GM21390 (cell line): ENCODE measurements at regions not wholly inside any gene's neighbourhood (a gene's known extent, or its start where the extent isn't known, plus 50 kb on each side); places are given as distances from the start of the nearest gene placed in this dataset.
A peak's percentile ranks its signal among the peaks of the same experiment; 100 is the strongest.

Source experiments
- ATAC-seq: cut with Tn5 transposase; IDR thresholded peaks from one replicate; pipeline ENCODE4 v1.9.1; 2021; ENCODE audit not compliant: unreplicated experiment

DNA sequence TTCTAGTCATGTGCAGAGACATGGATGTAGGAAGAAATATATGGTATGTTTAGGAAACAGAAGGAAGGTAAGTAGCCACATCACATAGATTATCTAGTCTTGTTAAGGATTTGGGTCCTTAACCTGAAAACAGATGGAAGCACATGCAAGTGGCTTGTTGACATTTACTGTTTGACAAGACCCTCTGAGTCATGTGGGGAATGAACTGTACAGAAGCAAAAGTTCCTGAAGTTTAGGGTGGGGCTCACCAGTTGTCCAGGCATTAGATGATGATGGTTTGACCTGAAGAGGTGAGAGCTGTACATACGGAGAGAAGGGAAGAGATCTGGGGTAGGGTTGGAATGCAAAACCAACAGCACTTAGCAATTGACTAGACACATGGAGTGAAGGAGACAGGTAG lies 281.1 kb upstream of the GRIP1 start:
- no peak for ATAC-seq

DNA sequence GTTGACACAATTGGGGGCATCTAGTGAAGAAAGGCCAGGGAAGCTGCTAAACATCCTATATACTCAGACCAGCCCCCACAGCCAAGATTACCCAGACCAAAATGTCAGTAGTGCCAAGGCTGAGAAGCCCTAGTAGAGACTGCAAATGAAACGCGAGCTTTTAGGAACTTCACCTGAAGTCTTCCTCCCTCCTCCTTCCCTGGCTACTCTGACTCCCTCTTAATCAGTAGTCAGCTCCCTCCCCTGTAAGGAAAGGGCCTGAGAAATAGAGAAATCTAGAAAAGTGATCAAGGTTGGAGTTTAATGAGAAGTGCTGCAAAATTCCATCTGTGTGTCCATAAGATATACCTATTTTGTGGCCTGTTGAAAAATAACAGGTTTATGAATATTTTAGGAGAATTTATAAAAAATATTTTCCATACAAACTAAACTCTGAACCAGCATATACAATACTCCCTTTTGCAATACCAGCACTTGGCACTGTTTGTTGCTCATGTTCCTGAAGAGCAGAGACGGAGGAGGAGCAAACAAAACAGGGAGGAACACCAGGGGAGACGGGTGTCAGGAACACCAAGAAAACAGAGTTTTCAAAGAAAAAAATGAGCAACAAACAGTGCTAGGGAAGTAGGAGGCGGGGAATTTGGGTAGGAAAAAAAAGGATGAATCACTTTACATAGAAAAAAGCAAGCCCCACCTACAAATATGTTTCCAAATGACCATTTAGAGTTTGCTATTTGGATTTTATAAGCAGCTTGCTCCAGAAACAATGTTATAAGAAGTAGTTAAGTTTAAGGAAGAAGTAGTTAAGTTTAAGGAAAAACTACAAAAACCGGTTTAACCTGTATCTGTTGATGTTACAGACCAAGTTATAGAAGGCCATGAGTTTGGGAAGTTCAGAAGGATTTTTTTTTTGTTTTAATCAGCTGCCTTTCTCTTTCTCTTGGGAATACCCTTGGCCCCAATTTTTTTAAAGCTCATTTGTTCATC lies 282.1 kb upstream of the GRIP1 start:
- ATAC-seq: no peak

DNA sequence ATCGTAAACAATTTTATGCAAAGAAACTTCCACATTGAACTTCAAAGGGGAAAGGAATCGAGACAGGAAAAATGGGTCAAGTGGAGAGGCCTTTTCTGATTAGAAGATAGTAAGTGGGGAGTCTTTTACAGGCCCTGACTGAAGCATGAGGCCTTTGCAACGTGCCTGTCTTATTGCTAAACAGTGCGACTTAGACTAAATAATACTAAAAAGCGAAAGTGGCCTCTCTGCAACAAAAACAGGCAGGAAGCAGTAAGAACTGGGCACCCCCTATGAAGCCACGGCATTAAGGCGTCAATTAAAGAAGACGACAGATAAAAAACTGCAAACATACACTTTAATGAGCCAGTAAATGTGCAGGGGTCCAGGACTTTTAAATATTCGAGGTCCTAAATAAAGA lies 283.4 kb upstream of the GRIP1 start:
- ATAC-seq: no peak

GRCh38 chr12:66963901-66964300 lies 285.0 kb upstream of the GRIP1 start:
- ATAC-seq: no peak

GRCh38 chr12:66964629-66965028 lies 285.8 kb upstream of the GRIP1 start:
- no peak for ATAC-seq

GRCh38 chr12:66965621-66966020 lies 286.7 kb upstream of the GRIP1 start:
- no peak for ATAC-seq

DNA sequence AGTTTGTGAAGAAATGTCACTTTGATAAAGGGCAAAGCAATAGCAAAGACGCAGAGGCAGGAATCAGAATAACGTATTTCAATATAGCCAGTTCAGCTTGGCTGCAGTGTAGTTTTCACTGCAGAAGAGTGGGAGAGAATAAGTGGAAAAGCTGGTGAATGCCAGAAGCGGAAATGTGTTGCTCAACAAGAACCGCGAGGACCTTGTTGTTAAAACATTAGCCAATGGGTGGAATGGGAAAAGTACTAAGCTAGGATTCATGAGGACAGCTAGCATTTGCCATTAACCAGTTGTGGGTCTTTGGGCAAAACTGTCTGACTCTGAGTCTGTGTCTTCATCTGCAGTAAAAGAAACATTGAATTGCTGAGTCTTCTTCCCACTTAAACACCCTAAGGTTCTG lies 292.9 kb upstream of the GRIP1 start:
- ATAC-seq: no peak

DNA sequence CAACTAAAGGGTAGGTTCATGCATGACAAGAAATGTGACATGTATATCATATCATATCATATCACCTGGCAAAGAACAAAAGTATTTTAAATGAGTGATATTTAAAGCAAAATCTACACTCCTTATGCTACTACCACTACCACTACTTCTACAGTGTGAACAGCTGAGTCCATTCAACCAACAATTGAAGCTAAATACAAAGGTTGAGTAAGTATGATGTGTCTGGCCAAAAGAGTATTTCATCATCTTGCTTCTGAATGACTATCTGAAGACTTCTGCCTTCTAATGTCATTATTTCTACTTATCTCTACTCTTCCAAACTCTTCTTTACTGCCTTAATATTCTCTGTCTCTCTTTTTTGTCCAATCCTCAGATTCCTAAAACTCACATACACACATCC lies 292.6 kb upstream of the CAND1 start:
- no peak for ATAC-seq

- ATAC-seq: no peak
Observed at GRCh38 chr12:66978802-66979201, 290.4 kb upstream of the CAND1 start.

DNA sequence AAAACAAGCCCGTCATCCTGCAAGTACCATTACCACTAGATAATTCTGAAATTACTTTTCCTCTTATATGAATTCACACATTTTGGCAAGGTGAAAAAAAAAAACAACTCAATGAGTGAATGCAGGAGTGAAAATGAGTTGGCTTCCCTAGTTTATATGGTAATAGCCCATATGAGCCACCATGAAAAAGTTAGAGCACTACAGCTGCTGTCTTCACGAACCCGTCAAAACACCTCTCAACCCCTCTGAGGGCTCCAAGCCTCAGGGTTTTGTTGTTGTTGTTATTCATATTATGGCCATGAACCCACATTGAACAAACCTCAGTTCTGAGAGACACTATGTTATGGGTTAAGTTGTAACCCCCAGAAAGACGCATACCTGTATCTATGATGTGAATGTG lies 289.9 kb upstream of the CAND1 start:
- no peak for ATAC-seq

DNA sequence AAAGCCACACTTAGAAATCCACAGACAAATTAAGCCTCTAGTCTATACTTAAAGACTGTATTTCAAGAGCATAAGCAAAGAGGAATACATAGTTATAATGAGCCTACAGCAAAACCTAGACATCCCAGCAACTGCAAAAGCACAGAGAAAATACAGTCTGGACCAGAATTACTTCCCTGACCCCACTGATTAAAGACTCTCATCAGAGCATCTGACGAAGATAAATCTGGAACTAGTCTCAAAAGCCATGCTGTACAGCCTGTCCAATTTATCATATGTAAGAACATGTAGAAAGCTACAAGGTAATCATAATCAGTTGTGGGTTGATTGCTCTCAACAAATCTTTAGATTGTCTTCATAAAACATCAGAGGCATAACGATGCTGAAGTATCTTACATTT lies 285.1 kb upstream of the CAND1 start:
- no peak for ATAC-seq

- no peak for ATAC-seq
Observed at GRCh38 chr12:66984962-66985361, 284.2 kb upstream of the CAND1 start.

DNA sequence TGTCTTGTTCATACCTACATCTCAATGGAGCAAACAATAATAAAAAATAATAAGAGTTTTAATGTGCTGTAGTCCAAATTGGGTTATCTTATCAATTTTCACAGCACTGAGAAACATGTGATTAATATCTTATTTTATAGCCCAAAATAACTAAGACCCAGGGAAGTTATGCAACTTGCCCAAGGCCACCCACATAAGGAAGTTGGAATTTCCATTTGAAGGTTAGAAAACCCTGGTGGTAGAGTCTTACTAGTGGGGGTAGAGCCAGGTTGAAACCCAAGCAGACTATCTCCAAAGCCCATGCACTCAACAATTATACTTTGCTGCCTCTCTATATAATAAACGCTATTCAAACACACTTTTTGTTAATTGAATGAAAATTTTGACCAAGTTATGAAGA lies 270.0 kb upstream of the CAND1 start:
- no peak for ATAC-seq

- ATAC-seq: no peak
Observed at GRCh38 chr12:67001251-67001650, 267.9 kb upstream of the CAND1 start.

- ATAC-seq: no peak
Observed at GRCh38 chr12:67002720-67003119, 266.4 kb upstream of the CAND1 start.

- no peak for ATAC-seq
Observed at GRCh38 chr12:67006610-67007009, 262.5 kb upstream of the CAND1 start.

DNA sequence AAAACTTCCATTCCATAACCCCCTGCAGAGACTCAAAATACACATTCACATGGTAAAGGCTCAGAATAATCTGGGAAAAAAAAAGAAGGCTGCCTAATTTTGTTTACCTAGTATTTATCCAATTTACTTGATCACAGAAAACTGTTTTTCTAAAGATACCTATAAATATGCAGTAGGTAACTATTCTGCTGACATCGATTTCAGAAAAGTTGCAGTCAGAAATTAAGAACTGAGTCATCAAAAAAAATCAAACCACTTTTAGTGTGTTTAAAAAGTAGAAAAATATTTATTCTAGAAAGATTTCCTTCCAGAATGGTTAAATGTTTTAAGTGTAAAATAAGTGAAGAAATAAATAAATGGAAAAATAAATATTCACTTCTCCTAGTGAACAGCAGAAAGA lies 254.5 kb upstream of the CAND1 start:
- ATAC-seq: no peak

- ATAC-seq: no peak
Observed at GRCh38 chr12:67018105-67018504, 251.1 kb upstream of the CAND1 start.

- ATAC-seq: no peak
Observed at GRCh38 chr12:67019070-67019469, 250.1 kb upstream of the CAND1 start.

DNA sequence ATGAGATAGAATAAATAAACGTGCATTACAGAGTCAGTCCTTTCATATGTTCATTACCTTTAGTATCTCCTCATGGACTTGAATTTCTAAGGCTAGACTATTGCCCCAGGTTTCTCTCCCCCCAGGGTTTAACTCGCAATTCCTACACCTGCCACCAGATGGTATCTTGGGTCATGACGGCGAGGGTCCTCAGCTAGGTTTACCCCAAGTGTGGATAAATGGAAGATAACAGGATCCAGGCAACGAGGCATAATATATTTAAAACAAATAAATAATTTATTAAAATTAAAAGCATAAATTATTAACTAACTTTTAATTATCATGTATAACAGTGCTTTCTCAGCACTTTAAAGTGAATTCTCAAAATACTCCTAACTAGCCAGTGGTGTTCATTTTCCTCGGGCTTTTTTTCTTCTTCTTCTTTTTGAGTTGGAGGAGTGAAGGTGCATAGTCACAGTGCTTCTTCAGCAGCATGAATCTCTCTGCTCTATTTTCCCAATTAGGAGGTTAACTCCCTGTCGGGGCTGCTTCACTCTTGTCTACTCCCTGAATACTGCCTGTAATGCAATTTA lies 243.5 kb upstream of the CAND1 start:
- ATAC-seq: peak; percentile 92

GRCh38 chr12:67026487-67027246 lies 242.5 kb upstream of the CAND1 start:
- ATAC-seq: no peak

- ATAC-seq: no peak
Observed at GRCh38 chr12:67028529-67028928, 240.6 kb upstream of the CAND1 start.
